ENCODE measurements at regions not wholly inside any gene's neighbourhood (a gene's known extent, or its start where the extent isn't known, plus 50 kb on each side); places are given as distances from the start of the nearest gene placed in this dataset.

- no peaks in the 10 kb centered on the region for H3K9me3 ChIP-seq (ENCODE audit: control insufficient read depth in 1 of 2, low read length in 2 of 2)
- no peaks in the 10 kb centered on the region for H3K9me3 Mint-ChIP-seq
- no peak overlapping the region for H3K4me3 Mint-ChIP-seq
- H3K27me3 ChIP-seq (ENCODE audit: insufficient read depth, low read length) = peaks cover 5% of the 10 kb centered on the region
- no peaks in the 10 kb centered on the region for H3K4me1 ChIP-seq (ENCODE audit: insufficient read depth, low read length)
- H3K27ac Mint-ChIP-seq = no peak overlapping the region
- ChIA-PET CTCF (ENCODE audit: partially characterized antibody) (no interaction called here), POLR2A (ENCODE audit: partially characterized antibody) (no interaction called here)
- intact Hi-C loops (cut with micrococcal nuclease) = no loop called here
- no peak for DNase-seq
- no peaks in the 10 kb centered on the region for H3K36me3 ChIP-seq (ENCODE audit: insufficient read depth, low read length)
- no peak overlapping the region for H3K27ac ChIP-seq (ENCODE audit: low read depth, low read length)
- H3K4me3 ChIP-seq (ENCODE audit: low read length in 2 of 2) = no peak overlapping the region
- no peaks in the 10 kb centered on the region for H3K36me3 Mint-ChIP-seq
- peaks cover 18 to 35% of the 10 kb centered on the region in 2 donors for H3K27me3 Mint-ChIP-seq
- no peaks in the 10 kb centered on the region for H3K4me1 Mint-ChIP-seq
Measured at GRCh38 chr22:22138915-22139314, 105.7 kb upstream of the VPREB1 start.

GRCh38 chr22:22137891-22138290 lies 106.7 kb upstream of the VPREB1 start:
- ChIA-PET CTCF (ENCODE audit: partially characterized antibody) (no interaction called here), POLR2A (ENCODE audit: partially characterized antibody) (no interaction called here)
- Mint-ChIP-seq H3K27me3 (peaks cover 18 to 32% of the 10 kb centered on the region in 2 donors), H3K27ac (no peak overlapping the region), H3K9me3 (no peaks in the 10 kb centered on the region), H3K36me3 (no peaks in the 10 kb centered on the region), H3K4me1 (no peaks in the 10 kb centered on the region), H3K4me3 (no peak overlapping the region)
- no peaks in the 10 kb centered on the region for H3K9me3 ChIP-seq (ENCODE audit: control insufficient read depth in 1 of 2, low read length in 2 of 2)
- H3K4me1 ChIP-seq (ENCODE audit: insufficient read depth, low read length) = no peaks in the 10 kb centered on the region
- H3K27ac ChIP-seq (ENCODE audit: low read depth, low read length) = no peak overlapping the region
- intact Hi-C loops (cut with micrococcal nuclease) = no loop called here
- no peak for DNase-seq
- H3K4me3 ChIP-seq (ENCODE audit: low read length in 2 of 2) = no peak overlapping the region
- peaks cover 5% of the 10 kb centered on the region for H3K27me3 ChIP-seq (ENCODE audit: insufficient read depth, low read length)
- H3K36me3 ChIP-seq (ENCODE audit: insufficient read depth, low read length) = no peaks in the 10 kb centered on the region

- ChIA-PET POLR2A (ENCODE audit: partially characterized antibody) (no interaction called here), CTCF (ENCODE audit: partially characterized antibody) (no interaction called here)
- H3K27me3 Mint-ChIP-seq = peaks cover 6 to 9% of the 10 kb centered on the region in 2 donors
- H3K9me3 Mint-ChIP-seq = peaks cover 0 to 5% (median 0%) of the 10 kb centered on the region in 8 donors
- H3K4me3 Mint-ChIP-seq = no peak overlapping the region
- H3K36me3 Mint-ChIP-seq = no peaks in the 10 kb centered on the region
- Histone ChIP-seq H3K9me3 (ENCODE audit: control insufficient read depth in 1 of 2, low read length in 2 of 2) (no peaks in the 10 kb centered on the region), H3K27ac (ENCODE audit: low read depth, low read length) (no peak overlapping the region), H3K27me3 (ENCODE audit: insufficient read depth, low read length) (no peaks in the 10 kb centered on the region), H3K36me3 (ENCODE audit: insufficient read depth, low read length) (no peaks in the 10 kb centered on the region), H3K4me1 (ENCODE audit: insufficient read depth, low read length) (no peaks in the 10 kb centered on the region), H3K4me3 (ENCODE audit: low read length in 2 of 2) (no peak overlapping the region)
- intact Hi-C loops (cut with micrococcal nuclease) = no loop called here
- H3K27ac Mint-ChIP-seq = no peak overlapping the region
- no peaks in the 10 kb centered on the region for H3K4me1 Mint-ChIP-seq
- DNase-seq = no peak
Measured at GRCh38 chr22:22133910-22134309, 110.7 kb upstream of the VPREB1 start.

- Histone ChIP-seq H3K36me3 (ENCODE audit: insufficient read depth, low read length) (no peaks in the 10 kb centered on the region), H3K27me3 (ENCODE audit: insufficient read depth, low read length) (no peaks in the 10 kb centered on the region), H3K27ac (ENCODE audit: low read depth, low read length) (no peak overlapping the region), H3K4me3 (ENCODE audit: low read length in 2 of 2) (no peak overlapping the region), H3K9me3 (ENCODE audit: control insufficient read depth in 1 of 2, low read length in 2 of 2) (no peaks in the 10 kb centered on the region), H3K4me1 (ENCODE audit: insufficient read depth, low read length) (no peaks in the 10 kb centered on the region)
- intact Hi-C loops (cut with micrococcal nuclease) = no loop called here
- DNase-seq = no peak
- peaks cover 0 to 5% (median 0%) of the 10 kb centered on the region in 8 donors for H3K9me3 Mint-ChIP-seq
- H3K27ac Mint-ChIP-seq = no peak overlapping the region
- H3K27me3 Mint-ChIP-seq = peaks cover 6 to 11% of the 10 kb centered on the region in 2 donors
- no peak overlapping the region for H3K4me3 Mint-ChIP-seq
- ChIA-PET CTCF (ENCODE audit: partially characterized antibody) (no interaction called here), POLR2A (ENCODE audit: partially characterized antibody) (no interaction called here)
- no peaks in the 10 kb centered on the region for H3K4me1 Mint-ChIP-seq
- H3K36me3 Mint-ChIP-seq = no peaks in the 10 kb centered on the region
Measured at GRCh38 chr22:22130953-22131608, 113.5 kb upstream of the VPREB1 start.

- DNase-seq = no peak
- Histone ChIP-seq H3K27me3 (ENCODE audit: insufficient read depth, low read length) (no peaks in the 10 kb centered on the region), H3K27ac (ENCODE audit: low read depth, low read length) (no peak overlapping the region), H3K36me3 (ENCODE audit: insufficient read depth, low read length) (no peaks in the 10 kb centered on the region), H3K4me3 (ENCODE audit: low read length in 2 of 2) (no peak overlapping the region), H3K4me1 (ENCODE audit: insufficient read depth, low read length) (no peaks in the 10 kb centered on the region), H3K9me3 (ENCODE audit: control insufficient read depth in 1 of 2, low read length in 2 of 2) (no peaks in the 10 kb centered on the region)
- Mint-ChIP-seq H3K4me3 (no peak overlapping the region), H3K27me3 (peaks cover 8 to 12% of the 10 kb centered on the region in 2 donors), H3K9me3 (peaks cover 0 to 5% (median 0%) of the 10 kb centered on the region in 8 donors), H3K27ac (no peak overlapping the region), H3K36me3 (no peaks in the 10 kb centered on the region), H3K4me1 (no peaks in the 10 kb centered on the region)
- intact Hi-C loops (cut with micrococcal nuclease) = no loop called here
- CTCF ChIA-PET (ENCODE audit: partially characterized antibody) = no interaction called here
- POLR2A ChIA-PET (ENCODE audit: partially characterized antibody) = no interaction called here
Measured at GRCh38 chr22:22129387-22129786, 115.2 kb upstream of the VPREB1 start.

- Mint-ChIP-seq H3K36me3 (no peaks in the 10 kb centered on the region), H3K9me3 (peaks cover 0 to 5% (median 0%) of the 10 kb centered on the region in 8 donors), H3K27ac (no peak overlapping the region), H3K27me3 (peaks cover 10 to 14% of the 10 kb centered on the region in 2 donors), H3K4me3 (peak overlapping the region in 1 of 8 donors; percentile 7), H3K4me1 (no peaks in the 10 kb centered on the region)
- no peaks in the 10 kb centered on the region for H3K9me3 ChIP-seq (ENCODE audit: control insufficient read depth in 1 of 2, low read length in 2 of 2)
- H3K4me1 ChIP-seq (ENCODE audit: insufficient read depth, low read length) = no peaks in the 10 kb centered on the region
- no peaks in the 10 kb centered on the region for H3K27me3 ChIP-seq (ENCODE audit: insufficient read depth, low read length)
- H3K36me3 ChIP-seq (ENCODE audit: insufficient read depth, low read length) = no peaks in the 10 kb centered on the region
- POLR2A ChIA-PET (ENCODE audit: partially characterized antibody) = no interaction called here
- CTCF ChIA-PET (ENCODE audit: partially characterized antibody) = interaction anchor here (1.2 kb wide), 1 partner anchor 29 kb away, joined by 3 read pairs; no protein-coding TSS in a partner anchor
- no peak overlapping the region for H3K4me3 ChIP-seq (ENCODE audit: low read length in 2 of 2)
- intact Hi-C loops (cut with micrococcal nuclease) = no loop called here
- H3K27ac ChIP-seq (ENCODE audit: low read depth, low read length) = no peak overlapping the region
- no peak for DNase-seq
Measured at GRCh38 chr22:22128440-22128839, 116.1 kb upstream of the VPREB1 start.

- Mint-ChIP-seq H3K4me1 (no peaks in the 10 kb centered on the region), H3K9me3 (peaks cover 0 to 3% (median 0%) of the 10 kb centered on the region in 8 donors), H3K27ac (no peak overlapping the region), H3K27me3 (peaks cover 11 to 13% of the 10 kb centered on the region in 2 donors), H3K36me3 (no peaks in the 10 kb centered on the region), H3K4me3 (no peak overlapping the region)
- POLR2A ChIA-PET (ENCODE audit: partially characterized antibody) = no interaction called here
- CTCF ChIA-PET (ENCODE audit: partially characterized antibody) = no interaction called here
- H3K9me3 ChIP-seq (ENCODE audit: control insufficient read depth in 1 of 2, low read length in 2 of 2) = no peaks in the 10 kb centered on the region
- no peak overlapping the region for H3K27ac ChIP-seq (ENCODE audit: low read depth, low read length)
- intact Hi-C loops (cut with micrococcal nuclease) = no loop called here
- no peaks in the 10 kb centered on the region for H3K36me3 ChIP-seq (ENCODE audit: insufficient read depth, low read length)
- H3K4me3 ChIP-seq (ENCODE audit: low read length in 2 of 2) = no peak overlapping the region
- no peaks in the 10 kb centered on the region for H3K27me3 ChIP-seq (ENCODE audit: insufficient read depth, low read length)
- H3K4me1 ChIP-seq (ENCODE audit: insufficient read depth, low read length) = no peaks in the 10 kb centered on the region
- DNase-seq = no peak
Measured at GRCh38 chr22:22127100-22127499, 117.5 kb upstream of the VPREB1 start.

Measured in CD4-positive, alpha-beta memory T cell (primary cell).